Kidney (tissue), 13 donors: ENCODE measurements at regions not wholly inside any gene's neighbourhood (a gene's known extent, or its start where the extent isn't known, plus 50 kb on each side); places are given as distances from the start of the nearest gene placed in this dataset.

Source experiments
- DNase-seq, 5 donors: peaks; one replicate each; pipeline ENCODE4 v3.0.0-alpha.2; 2013 to 2020
- FAIRE-seq: peaks from 2 replicates; lab custom pipeline; 2012; peaks lifted over from hg19 to GRCh38; lab: Jason Lieb, UNC
- H3K27ac ChIP-seq, 2 donors: one replicate each; pipeline ENCODE4 v1.7.0; 2013; ENCODE audit warnings: low read depth in 2 of 2, low read length in 2 of 2, inconsistent platforms in 1 of 2
- H3K27me3 ChIP-seq: one replicate; pipeline ENCODE4 v1.7.1; 2013; ENCODE audit warnings: low read length, inconsistent platforms; ENCODE audit not compliant: control insufficient read depth, insufficient read depth
- H3K36me3 ChIP-seq, 3 donors: one replicate each; pipeline versions ENCODE4 v1.7.0 to v1.7.1; 2013; ENCODE audit warnings: low read length in 3 of 3, control low read depth in 1 of 3, inconsistent platforms in 1 of 3; ENCODE audit not compliant: insufficient read depth in 3 of 3, control insufficient read depth in 2 of 3
- H3K4me1 ChIP-seq, 3 donors: one replicate each; pipeline versions ENCODE4 v1.7.0 to v1.7.1; 2013; ENCODE audit warnings: low read length in 3 of 3, inconsistent platforms in 1 of 3, low read depth in 1 of 3; ENCODE audit not compliant: control insufficient read depth in 2 of 3, insufficient read depth in 2 of 3
- H3K4me3 ChIP-seq, 3 donors: one replicate each; pipeline versions ENCODE4 v1.7.0 to v1.8.1; 2013; ENCODE audit warnings: low read length in 3 of 3, control low read depth in 1 of 3, inconsistent platforms in 1 of 3
- H3K9ac ChIP-seq, 3 donors: one replicate each; pipeline versions ENCODE4 v1.7.0 to v1.7.1; 2013; ENCODE audit warnings: low read length in 3 of 3, control low read depth in 1 of 3, inconsistent platforms in 1 of 3
- H3K9me3 ChIP-seq, 3 donors: one replicate each; pipeline versions ENCODE4 v1.7.0 to v1.7.1; 2013; ENCODE audit warnings: low read length in 3 of 3, control low read depth in 1 of 3, inconsistent platforms in 1 of 3; ENCODE audit not compliant: control insufficient read depth in 2 of 3, insufficient read depth in 1 of 3
- intact Hi-C: fragments of 100-400 bp; cut with DNase I; formaldehyde crosslinking; loops from one replicate; pipeline ENCODE4 v1.11.1; 2022
- TF ChIP-seq, protein P1 (sequence below): IDR thresholded peaks from 3 replicates; pipeline ENCODE4 v1.5.1; 2012; ENCODE audit warnings: mild to moderate bottlenecking, moderate library complexity, borderline replicate concordance; ENCODE audit not compliant: insufficient read depth; ENCODE audit errors: extremely low read depth
- donor health status: control.
- donor health status: control.
- donor health status: control.
- donor health status: control.
- donor health status: control.
- donor health status: DM: yes; HTN: yes; CAD: no.
- donor health status: Normal renal cell carcinoma (clear cell type).

DNA sequence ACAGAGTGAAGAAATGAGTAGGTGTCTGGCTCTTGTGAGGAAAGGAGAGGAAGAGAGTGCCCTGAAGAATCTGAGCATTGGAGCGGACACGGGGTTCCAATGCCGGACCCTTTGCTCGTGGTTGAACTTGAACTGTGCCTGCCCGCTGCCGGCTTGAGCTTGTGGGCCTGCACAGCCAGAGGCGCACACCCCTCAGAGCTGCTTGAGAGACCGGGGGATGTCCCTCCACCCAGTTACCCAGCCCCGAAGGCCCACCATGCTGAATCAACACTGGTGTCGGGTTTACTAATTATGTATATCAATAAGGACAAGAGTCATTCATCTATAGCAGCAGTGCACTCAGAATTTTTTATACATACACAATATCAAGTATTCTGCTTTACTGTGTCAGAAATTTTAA is 218.3 kb upstream of the CST7 start:
- FAIRE-seq (no peak), DNase-seq (no peak)
- TF ChIP-seq, protein P1, sequence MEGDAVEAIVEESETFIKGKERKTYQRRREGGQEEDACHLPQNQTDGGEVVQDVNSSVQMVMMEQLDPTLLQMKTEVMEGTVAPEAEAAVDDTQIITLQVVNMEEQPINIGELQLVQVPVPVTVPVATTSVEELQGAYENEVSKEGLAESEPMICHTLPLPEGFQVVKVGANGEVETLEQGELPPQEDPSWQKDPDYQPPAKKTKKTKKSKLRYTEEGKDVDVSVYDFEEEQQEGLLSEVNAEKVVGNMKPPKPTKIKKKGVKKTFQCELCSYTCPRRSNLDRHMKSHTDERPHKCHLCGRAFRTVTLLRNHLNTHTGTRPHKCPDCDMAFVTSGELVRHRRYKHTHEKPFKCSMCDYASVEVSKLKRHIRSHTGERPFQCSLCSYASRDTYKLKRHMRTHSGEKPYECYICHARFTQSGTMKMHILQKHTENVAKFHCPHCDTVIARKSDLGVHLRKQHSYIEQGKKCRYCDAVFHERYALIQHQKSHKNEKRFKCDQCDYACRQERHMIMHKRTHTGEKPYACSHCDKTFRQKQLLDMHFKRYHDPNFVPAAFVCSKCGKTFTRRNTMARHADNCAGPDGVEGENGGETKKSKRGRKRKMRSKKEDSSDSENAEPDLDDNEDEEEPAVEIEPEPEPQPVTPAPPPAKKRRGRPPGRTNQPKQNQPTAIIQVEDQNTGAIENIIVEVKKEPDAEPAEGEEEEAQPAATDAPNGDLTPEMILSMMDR: no peak
- H3K27me3 ChIP-seq: no peaks in the 10 kb centered on the region
- no peak overlapping the region for H3K4me3 ChIP-seq
- H3K9me3 ChIP-seq: no peaks in the 10 kb centered on the region
- H3K36me3 ChIP-seq: no peaks in the 10 kb centered on the region
- intact Hi-C loops: no loop called here
- H3K27ac ChIP-seq: no peak overlapping the region
- H3K9ac ChIP-seq: no peak overlapping the region
- H3K4me1 ChIP-seq: no peaks in the 10 kb centered on the region

GRCh38 chr20:24731312-24731711 is 217.8 kb upstream of the CST7 start:
- TF ChIP-seq, protein P1: no peak
- H3K27me3 ChIP-seq: no peaks in the 10 kb centered on the region
- H3K36me3 ChIP-seq: no peaks in the 10 kb centered on the region
- intact Hi-C loops: no loop called here
- no peaks in the 10 kb centered on the region for H3K4me1 ChIP-seq
- H3K4me3 ChIP-seq: no peak overlapping the region
- DNase-seq: no peak
- no peaks in the 10 kb centered on the region for H3K9me3 ChIP-seq
- H3K27ac ChIP-seq: no peak overlapping the region
- FAIRE-seq: no peak
- no peak overlapping the region for H3K9ac ChIP-seq

- intact Hi-C loops: no loop called here
- DNase-seq: no peak
- no peak for FAIRE-seq
Measured at GRCh38 chr20:24732076-24732475, 217.0 kb upstream of the CST7 start.

More at GRCh38 chr20:24732076-24732475, 217.0 kb upstream of the CST7 start:
- Histone ChIP-seq H3K9me3 (no peaks in the 10 kb centered on the region), H3K27ac (no peak overlapping the region), H3K9ac (no peak overlapping the region), H3K4me1 (no peaks in the 10 kb centered on the region), H3K27me3 (no peaks in the 10 kb centered on the region), H3K36me3 (no peaks in the 10 kb centered on the region), H3K4me3 (no peak overlapping the region)
- TF ChIP-seq, protein P1: no peak
